ENCODE measurements at regions not wholly inside any gene's neighbourhood (a gene's known extent, or its start where the extent isn't known, plus 50 kb on each side); places are given as distances from the start of the nearest gene placed in this dataset.

GRCh38 chr15:35871282-35871681 lies 325.3 kb upstream of the DPH6 start:
- Histone ChIP-seq H3K27ac (no peak overlapping the region), H3K4me3 (no peak overlapping the region), H3K27me3 (no peaks in the 10 kb centered on the region), H3K9me3 (no peaks in the 10 kb centered on the region), H3K36me3 (no peaks in the 10 kb centered on the region), H3K4me1 (no peaks in the 10 kb centered on the region)
- no peak for DNase-seq
- intact Hi-C loops (cut with DNase I; ENCODE audit: low total_unique reads): no loop called here
- TF ChIP-seq POLR2A (IDR thresholded peaks at IDR 0.05) (no peak), POLR2AphosphoS5 (IDR thresholded peaks at IDR 0.05) (no peak), EP300 (IDR thresholded peaks at IDR 0.05) (no peak), CTCF (IDR thresholded peaks at IDR 0.05) (no peak)
- 81 to 96% (median 85%) methylated on average over 1 of the region's 1 CpG for WGBS, 5 donors

DNA sequence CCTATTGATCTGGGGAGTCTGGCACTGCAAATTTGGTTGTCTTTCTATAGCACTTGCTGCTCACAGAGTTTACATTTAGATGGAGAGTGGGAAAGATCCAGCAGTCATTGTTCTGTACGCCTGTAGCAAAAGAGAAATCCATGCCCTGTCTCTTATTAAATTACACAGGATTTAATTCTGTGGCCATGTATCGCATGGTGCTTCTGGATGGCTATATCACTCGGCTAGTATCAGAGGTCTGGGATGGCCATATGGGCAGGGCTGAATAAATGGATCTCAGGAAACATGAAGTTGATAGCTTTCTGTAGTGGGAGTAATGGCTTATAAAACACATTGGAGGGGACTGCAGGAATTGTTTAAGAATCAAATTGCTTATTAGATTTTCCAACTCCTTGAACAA lies 325.8 kb upstream of the DPH6 start:
- no peak overlapping the region for H3K4me3 ChIP-seq
- peaks cover 0 to 3% (median 1%) of the 10 kb centered on the region in 4 donors for H3K4me1 ChIP-seq
- H3K27ac ChIP-seq: no peak overlapping the region
- no peak for DNase-seq
- H3K27me3 ChIP-seq: no peaks in the 10 kb centered on the region
- no peaks in the 10 kb centered on the region for H3K9me3 ChIP-seq
- WGBS, 5 donors: 89 to 94% (median 91%) methylated on average over 3 of the region's 3 CpGs
- intact Hi-C loops (cut with DNase I; ENCODE audit: low total_unique reads): no loop called here
- H3K36me3 ChIP-seq: no peaks in the 10 kb centered on the region
- TF ChIP-seq EP300 (IDR thresholded peaks at IDR 0.05): no peak
- no peak for TF ChIP-seq POLR2AphosphoS5 (IDR thresholded peaks at IDR 0.05)
- TF ChIP-seq CTCF (IDR thresholded peaks at IDR 0.05): no peak
- TF ChIP-seq POLR2A (IDR thresholded peaks at IDR 0.05): no peak

GRCh38 chr15:35872577-35872976 lies 326.6 kb upstream of the DPH6 start:
- Histone ChIP-seq H3K27me3 (no peaks in the 10 kb centered on the region), H3K4me1 (peaks cover 0 to 10% (median 3%) of the 10 kb centered on the region in 4 donors), H3K9me3 (no peaks in the 10 kb centered on the region), H3K4me3 (no peak overlapping the region), H3K27ac (no peak overlapping the region), H3K36me3 (no peaks in the 10 kb centered on the region)
- intact Hi-C loops (cut with DNase I; ENCODE audit: low total_unique reads): no loop called here
- no peak for DNase-seq
- TF ChIP-seq EP300 (IDR thresholded peaks at IDR 0.05) (no peak), POLR2A (IDR thresholded peaks at IDR 0.05) (no peak), POLR2AphosphoS5 (IDR thresholded peaks at IDR 0.05) (no peak), CTCF (IDR thresholded peaks at IDR 0.05) (no peak)

- Histone ChIP-seq H3K4me3 (no peak overlapping the region), H3K4me1 (peaks cover 0 to 10% (median 3%) of the 10 kb centered on the region in 4 donors), H3K9me3 (no peaks in the 10 kb centered on the region), H3K27me3 (no peaks in the 10 kb centered on the region), H3K36me3 (no peaks in the 10 kb centered on the region), H3K27ac (no peak overlapping the region)
- intact Hi-C loops (cut with DNase I; ENCODE audit: low total_unique reads): no loop called here
- TF ChIP-seq CTCF (IDR thresholded peaks at IDR 0.05) (no peak), POLR2AphosphoS5 (IDR thresholded peaks at IDR 0.05) (no peak), EP300 (IDR thresholded peaks at IDR 0.05) (no peak), POLR2A (IDR thresholded peaks at IDR 0.05) (no peak)
- DNase-seq: no peak
Observed at GRCh38 chr15:35874260-35874905, 328.4 kb upstream of the DPH6 start.
